Type B pancreatic cell (in vitro differentiated cells): ENCODE measurements at regions not wholly inside any gene's neighbourhood (a gene's known extent, or its start where the extent isn't known, plus 50 kb on each side); places are given as distances from the start of the nearest gene placed in this dataset.

ENCODE experiments used
- DNase-seq: peaks from one replicate; pipeline ENCODE4 v3.0.0; 2021; ENCODE audit warnings: mixed read lengths; ENCODE audit not compliant: unreplicated experiment; ENCODE audit errors: extremely low spot score
- H3K27ac Mint-ChIP-seq: 2 replicates; pipeline ENCODE4 v1.8.0; 2021; ENCODE audit warnings: mild to moderate bottlenecking, mixed read lengths
- H3K27me3 Mint-ChIP-seq: 2 replicates; pipeline ENCODE4 v1.8.0; 2021; ENCODE audit warnings: mixed read lengths
- H3K36me3 Mint-ChIP-seq: 2 replicates; pipeline ENCODE4 v1.8.0; 2021; ENCODE audit warnings: mixed read lengths
- H3K4me1 Mint-ChIP-seq: one replicate; pipeline ENCODE4 v1.8.0; 2021; ENCODE audit warnings: mixed read lengths; ENCODE audit not compliant: unreplicated experiment
- H3K4me3 Mint-ChIP-seq: 2 replicates; pipeline ENCODE4 v1.8.0; 2021; ENCODE audit warnings: mild to moderate bottlenecking, mixed read lengths
- H3K9me3 Mint-ChIP-seq: 2 replicates; pipeline ENCODE4 v1.8.0; 2021; ENCODE audit warnings: mixed read lengths
- TF ChIP-seq, protein P1 (sequence below): fragments of 200-600 bp; sonication (generic); conservative IDR thresholded peaks from 2 replicates; pipeline ENCODE4 v1.5.0; 2021; ENCODE audit warnings: antibody characterized with exemption, mild to moderate bottlenecking

DNA sequence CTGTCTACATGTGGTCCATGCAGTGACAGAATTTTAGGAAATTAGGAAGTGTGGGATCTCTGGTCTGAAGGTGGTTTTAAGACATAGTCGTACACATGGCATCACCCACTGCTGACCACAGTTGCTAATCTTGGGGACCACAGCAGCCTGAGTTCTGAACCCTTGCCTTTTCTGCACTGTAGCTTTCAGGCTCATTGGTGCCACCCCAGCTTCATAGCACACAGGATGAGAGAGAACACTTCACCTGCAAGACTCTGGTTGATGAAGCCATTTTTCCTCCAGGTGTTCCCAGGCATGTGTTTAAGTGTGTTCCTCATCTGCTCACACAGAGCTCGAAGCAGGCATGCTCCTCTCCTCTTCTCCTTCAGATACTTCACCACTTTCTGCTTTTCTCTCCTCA, 68.2 kb upstream of the S1PR3 start:
- no peak overlapping the region for H3K27ac Mint-ChIP-seq

DNA sequence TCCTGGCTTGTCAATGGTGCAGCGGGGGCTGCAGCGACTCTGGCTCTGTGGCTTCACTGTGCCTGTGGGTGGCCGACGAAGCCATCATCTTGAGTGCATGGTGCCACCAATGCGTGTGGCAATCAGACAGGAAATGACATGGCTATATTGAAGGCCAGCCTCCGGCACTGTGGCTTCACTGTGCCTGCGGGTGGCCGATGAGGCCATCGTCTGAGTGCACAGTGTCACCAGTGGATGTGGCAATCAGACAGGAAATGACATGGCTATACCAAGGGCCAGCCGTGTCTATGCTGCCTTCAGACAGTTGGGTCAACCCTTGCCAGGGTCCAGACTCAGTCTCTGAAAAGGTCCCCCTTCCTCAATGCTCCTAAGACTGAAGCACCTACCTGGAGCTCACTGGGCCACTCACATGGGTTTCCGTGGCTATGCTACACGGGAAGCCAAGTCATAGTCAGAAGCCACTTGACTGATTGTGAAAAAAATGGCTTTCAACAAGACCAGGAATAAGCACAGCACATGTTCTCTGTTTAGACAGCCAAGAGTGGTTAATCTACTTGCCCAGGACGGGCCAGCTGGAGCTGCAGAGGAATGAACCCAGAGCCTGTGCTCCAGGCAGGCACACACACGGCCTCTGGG, 67.5 kb upstream of the S1PR3 start:
- no peaks in the 10 kb centered on the region for H3K36me3 Mint-ChIP-seq
- no peak overlapping the region for H3K4me3 Mint-ChIP-seq
- H3K27me3 Mint-ChIP-seq: peaks cover 3% of the 10 kb centered on the region
- H3K4me1 Mint-ChIP-seq: peaks cover 3% of the 10 kb centered on the region
- H3K27ac Mint-ChIP-seq: no peak overlapping the region
- H3K9me3 Mint-ChIP-seq: peaks cover 6% of the 10 kb centered on the region
- DNase-seq: no peak
- TF ChIP-seq, protein P1, sequence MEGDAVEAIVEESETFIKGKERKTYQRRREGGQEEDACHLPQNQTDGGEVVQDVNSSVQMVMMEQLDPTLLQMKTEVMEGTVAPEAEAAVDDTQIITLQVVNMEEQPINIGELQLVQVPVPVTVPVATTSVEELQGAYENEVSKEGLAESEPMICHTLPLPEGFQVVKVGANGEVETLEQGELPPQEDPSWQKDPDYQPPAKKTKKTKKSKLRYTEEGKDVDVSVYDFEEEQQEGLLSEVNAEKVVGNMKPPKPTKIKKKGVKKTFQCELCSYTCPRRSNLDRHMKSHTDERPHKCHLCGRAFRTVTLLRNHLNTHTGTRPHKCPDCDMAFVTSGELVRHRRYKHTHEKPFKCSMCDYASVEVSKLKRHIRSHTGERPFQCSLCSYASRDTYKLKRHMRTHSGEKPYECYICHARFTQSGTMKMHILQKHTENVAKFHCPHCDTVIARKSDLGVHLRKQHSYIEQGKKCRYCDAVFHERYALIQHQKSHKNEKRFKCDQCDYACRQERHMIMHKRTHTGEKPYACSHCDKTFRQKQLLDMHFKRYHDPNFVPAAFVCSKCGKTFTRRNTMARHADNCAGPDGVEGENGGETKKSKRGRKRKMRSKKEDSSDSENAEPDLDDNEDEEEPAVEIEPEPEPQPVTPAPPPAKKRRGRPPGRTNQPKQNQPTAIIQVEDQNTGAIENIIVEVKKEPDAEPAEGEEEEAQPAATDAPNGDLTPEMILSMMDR: no peak

More for the DNA sequence above, 68.2 kb upstream of the S1PR3 start:
- Mint-ChIP-seq H3K4me1 (peaks cover 3% of the 10 kb centered on the region), H3K4me3 (no peak overlapping the region), H3K27me3 (peaks cover 3% of the 10 kb centered on the region), H3K9me3 (peaks cover 6% of the 10 kb centered on the region), H3K36me3 (no peaks in the 10 kb centered on the region)
- TF ChIP-seq, protein P1: no peak
- DNase-seq: no peak

GRCh38 chr9:88925481-88925880, 65.8 kb upstream of the S1PR3 start:
- H3K27ac Mint-ChIP-seq: no peak overlapping the region
- peaks cover 3% of the 10 kb centered on the region for H3K4me1 Mint-ChIP-seq
- no peak overlapping the region for H3K4me3 Mint-ChIP-seq
- no peak for DNase-seq
- peaks cover 3% of the 10 kb centered on the region for H3K27me3 Mint-ChIP-seq
- H3K36me3 Mint-ChIP-seq: peaks cover under 1% of the 10 kb centered on the region
- H3K9me3 Mint-ChIP-seq: peaks cover 2% of the 10 kb centered on the region
- TF ChIP-seq, protein P1: no peak

DNA sequence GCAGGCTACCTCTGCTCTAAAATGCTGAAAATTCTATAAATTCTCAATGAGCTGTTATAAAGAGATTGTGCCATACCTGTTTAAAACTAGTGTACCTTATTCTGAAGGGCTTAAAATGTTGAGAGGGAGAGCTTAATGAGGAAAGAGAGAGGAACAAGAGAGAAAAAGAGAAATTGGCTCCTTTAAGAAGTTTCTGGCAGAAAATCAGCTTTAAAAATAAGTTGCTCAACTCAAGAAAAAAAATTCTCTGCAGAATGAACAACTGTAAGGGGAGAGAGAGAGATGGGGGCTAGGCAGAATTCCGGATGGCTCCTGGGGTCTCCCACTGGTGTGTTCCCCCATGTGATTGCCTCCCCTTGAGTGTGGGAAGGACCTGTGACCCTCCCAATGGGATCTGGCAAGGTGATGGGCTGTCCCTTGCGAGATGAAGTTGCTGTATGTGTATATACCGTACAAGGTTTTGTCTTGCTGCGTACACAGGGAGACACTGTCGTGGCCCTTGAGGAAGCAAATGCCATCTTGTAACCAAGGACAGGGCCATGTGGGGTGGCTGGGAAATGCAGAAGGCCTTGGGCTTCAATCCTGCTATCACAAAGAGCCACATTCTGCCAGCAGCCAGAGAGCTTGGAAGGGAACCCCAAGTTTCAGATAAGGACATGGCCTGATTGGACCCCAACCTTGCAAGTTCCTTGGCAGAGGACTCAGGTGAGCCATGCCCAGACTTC, 64.3 kb upstream of the S1PR3 start:
- TF ChIP-seq, protein P1: no peak
- H3K36me3 Mint-ChIP-seq: peaks cover 3% of the 10 kb centered on the region
- H3K27me3 Mint-ChIP-seq: peaks cover 3% of the 10 kb centered on the region
- H3K4me1 Mint-ChIP-seq: peaks cover 3% of the 10 kb centered on the region
- no peak overlapping the region for H3K27ac Mint-ChIP-seq
- peaks cover 6% of the 10 kb centered on the region for H3K9me3 Mint-ChIP-seq
- DNase-seq: no peak
- no peak overlapping the region for H3K4me3 Mint-ChIP-seq

- Mint-ChIP-seq H3K36me3 (peaks cover 3% of the 10 kb centered on the region), H3K27ac (no peak overlapping the region), H3K4me1 (peaks cover 3% of the 10 kb centered on the region), H3K9me3 (peaks cover 6% of the 10 kb centered on the region), H3K4me3 (no peak overlapping the region), H3K27me3 (peaks cover 3% of the 10 kb centered on the region)
- TF ChIP-seq, protein P1: no peak
- DNase-seq: no peak
Observed at GRCh38 chr9:88927510-88927909, 63.8 kb upstream of the S1PR3 start.
